ENCODE measurements at regions not wholly inside any gene's neighbourhood (a gene's known extent, or its start where the extent isn't known, plus 50 kb on each side); places are given as distances from the start of the nearest gene placed in this dataset.
A peak's percentile ranks its signal among the peaks of the same experiment; 100 is the strongest.

DNA sequence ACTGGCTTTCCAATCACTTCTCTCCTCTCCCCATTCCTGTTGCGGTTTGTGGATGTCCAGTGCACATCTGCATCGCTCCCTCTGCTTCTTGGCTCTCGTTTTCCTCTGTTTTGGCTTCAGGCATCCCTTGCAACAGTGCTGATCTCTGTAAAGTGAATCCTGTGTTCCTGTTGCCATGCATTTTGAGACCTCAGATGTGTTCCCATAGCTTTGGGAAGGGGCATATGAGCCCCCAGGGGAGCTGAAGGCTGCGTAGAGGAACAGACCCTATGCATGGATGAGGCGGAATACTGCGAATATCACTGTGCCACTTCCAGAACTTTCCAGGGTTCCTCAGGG, 168.4 kb upstream of the HAAO start:
- Histone ChIP-seq H3K27me3 (no peaks in the 10 kb centered on the region), H3K4me1 (peaks cover 0 to 87% (median 68%) of the 10 kb centered on the region in 4 donors), H3K4me3 (no peak overlapping the region), H3K36me3 (no peaks in the 10 kb centered on the region), H3K9me3 (no peaks in the 10 kb centered on the region), H3K27ac (peak overlapping the region; percentile 73 to 93 (median 88))
- TF ChIP-seq EP300 (IDR thresholded peaks at IDR 0.05), result no peak
- TF ChIP-seq POLR2A (IDR thresholded peaks at IDR 0.05), result no peak
- DNase-seq (ENCODE audit: low spot score in 2 of 2), result no peak
- 44 to 66% methylated on average over 6 of the region's 6 CpGs for WGBS, 2 donors

- no peaks in the 10 kb centered on the region for H3K36me3 ChIP-seq
- peak overlapping the region; percentile 73 to 93 (median 88) for H3K27ac ChIP-seq
- no peaks in the 10 kb centered on the region for H3K27me3 ChIP-seq
- 48 to 51% methylated on average over 7 to 10 of the region's 10 CpGs for WGBS, 2 donors
- H3K9me3 ChIP-seq, result no peaks in the 10 kb centered on the region
- no peak overlapping the region for H3K4me3 ChIP-seq
- DNase-seq (ENCODE audit: low spot score in 2 of 2), result no peak
- peaks cover 0 to 87% (median 67%) of the 10 kb centered on the region in 4 donors for H3K4me1 ChIP-seq
- TF ChIP-seq EP300 (IDR thresholded peaks at IDR 0.05) (no peak), CTCF (IDR thresholded peaks at IDR 0.05) (no peak)
These were observed 167.8 kb upstream of the HAAO start for GRCh38 chr2:42960002-42960841.

DNA sequence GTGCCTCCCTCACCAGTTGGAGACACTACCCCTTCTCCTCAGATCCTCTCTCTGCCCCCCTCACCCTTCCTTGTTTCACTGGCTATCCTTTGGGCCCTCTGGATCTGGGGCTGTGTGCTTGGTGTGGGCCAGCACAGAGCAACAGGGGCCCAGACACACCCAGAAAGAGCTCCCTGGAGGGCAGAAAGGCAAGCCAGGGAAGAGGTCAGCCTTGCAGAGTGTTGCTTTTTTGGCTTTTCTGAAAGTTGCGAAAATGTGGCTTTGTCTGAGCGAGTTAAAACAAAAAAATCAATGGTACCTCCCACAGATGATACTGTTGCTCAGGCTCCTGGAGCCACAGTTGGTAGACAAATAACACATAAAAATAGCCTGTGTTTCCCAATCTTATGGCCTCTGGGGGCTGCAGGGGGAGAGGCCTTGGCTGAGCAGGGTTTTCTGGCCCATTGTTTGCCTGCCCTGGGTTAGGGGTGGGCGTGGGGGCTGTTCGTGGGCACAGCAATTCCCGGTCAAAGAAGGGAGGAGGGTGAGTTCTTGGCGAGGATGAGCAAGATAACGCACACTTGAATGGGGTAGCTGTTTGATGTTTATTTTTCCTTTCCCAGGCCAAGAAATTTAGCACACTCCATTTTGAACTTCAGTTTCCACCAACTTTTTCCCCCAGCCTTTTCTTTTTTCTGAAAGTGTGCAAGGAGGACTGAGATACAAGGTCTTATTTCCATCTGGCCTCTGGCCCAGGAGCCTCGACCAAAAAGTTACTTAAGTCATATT, 167.0 kb upstream of the HAAO start:
- DNase-seq (ENCODE audit: low spot score in 2 of 2), result peak; percentile 72 to 84
- Histone ChIP-seq H3K9me3 (no peaks in the 10 kb centered on the region), H3K4me1 (peaks cover 0 to 87% (median 65%) of the 10 kb centered on the region in 4 donors), H3K27ac (peak overlapping the region; percentile 73 to 93 (median 88)), H3K27me3 (no peaks in the 10 kb centered on the region), H3K4me3 (no peak overlapping the region), H3K36me3 (no peaks in the 10 kb centered on the region)
- TF ChIP-seq CTCF (IDR thresholded peaks at IDR 0.05) (no peak), EP300 (IDR thresholded peaks at IDR 0.05) (peak in 1 of 2 donors; percentile 88), POLR2A (IDR thresholded peaks at IDR 0.05) (no peak)
- WGBS, 2 donors, result 10 to 12% methylated on average over 8 of the region's 8 CpGs

GRCh38 chr2:42958741-42959233, 166.4 kb upstream of the HAAO start:
- Histone ChIP-seq H3K36me3 (no peaks in the 10 kb centered on the region), H3K4me3 (no peak overlapping the region), H3K4me1 (peaks cover 0 to 88% (median 67%) of the 10 kb centered on the region in 4 donors), H3K9me3 (no peaks in the 10 kb centered on the region), H3K27ac (peak overlapping the region; percentile 73 to 93 (median 88)), H3K27me3 (no peaks in the 10 kb centered on the region)
- WGBS, 2 donors, result 82 to 86% methylated on average over 10 of the region's 10 CpGs
- TF ChIP-seq CTCF (IDR thresholded peaks at IDR 0.05), result no peak
- TF ChIP-seq EP300 (IDR thresholded peaks at IDR 0.05), result no peak
- TF ChIP-seq POLR2A (IDR thresholded peaks at IDR 0.05), result no peak
- no peak for DNase-seq (ENCODE audit: low spot score in 2 of 2)

- Histone ChIP-seq H3K27ac (peak overlapping the region in 3 of 4 donors; percentile 73 to 93 (median 91)), H3K27me3 (no peaks in the 10 kb centered on the region), H3K36me3 (no peaks in the 10 kb centered on the region), H3K9me3 (no peaks in the 10 kb centered on the region), H3K4me1 (peaks cover 0 to 86% (median 60%) of the 10 kb centered on the region in 4 donors), H3K4me3 (no peak overlapping the region)
- 88 to 91% methylated on average over 5 of the region's 5 CpGs for WGBS, 2 donors
- TF ChIP-seq POLR2A (IDR thresholded peaks at IDR 0.05) (no peak), CTCF (IDR thresholded peaks at IDR 0.05) (no peak), EP300 (IDR thresholded peaks at IDR 0.05) (no peak)
- DNase-seq (ENCODE audit: low spot score in 2 of 2), result no peak
These were observed 165.5 kb upstream of the HAAO start for GRCh38 chr2:42957861-42958301.

All from tibial nerve (tissue), 4 donors.